KMS-11 (cell line): ENCODE measurements at regions not wholly inside any gene's neighbourhood (a gene's known extent, or its start where the extent isn't known, plus 50 kb on each side); places are given as distances from the start of the nearest gene placed in this dataset.

Source experiments
- H2AFZ ChIP-seq: fragments of 200-600 bp; sonication (generic); 2 replicates; pipeline ENCODE4 v1.6.1; 2016; ENCODE audit warnings: antibody characterized with exemption, mixed run types, low read depth
- H3K27ac ChIP-seq: fragments of 200-600 bp; sonication (generic); 2 replicates; pipeline ENCODE4 v1.6.1; 2016; ENCODE audit warnings: mild to moderate bottlenecking, mixed run types
- H3K27me3 ChIP-seq: fragments of 200-600 bp; sonication (generic); 2 replicates; pipeline ENCODE4 v1.6.1; 2017; ENCODE audit warnings: mild to moderate bottlenecking, low read depth, mixed run types, moderate library complexity; ENCODE audit not compliant: insufficient read depth
- H3K36me3 ChIP-seq: fragments of 200-600 bp; sonication (generic); 2 replicates; pipeline ENCODE4 v1.6.1; 2017; ENCODE audit warnings: mild to moderate bottlenecking, mixed run types; ENCODE audit not compliant: insufficient read depth
- H3K4me1 ChIP-seq: fragments of 200-600 bp; sonication (generic); 2 replicates; pipeline ENCODE4 v1.6.1; 2016; ENCODE audit warnings: mild to moderate bottlenecking, low read depth, mixed run types; ENCODE audit not compliant: poor library complexity, severe bottlenecking
- H3K4me2 ChIP-seq: fragments of 200-600 bp; sonication (generic); 2 replicates; pipeline ENCODE4 v1.7.0; 2016; ENCODE audit warnings: mild to moderate bottlenecking, mixed run types
- H3K4me3 ChIP-seq: fragments of 200-600 bp; sonication (generic); IDR thresholded peaks from 2 replicates; pipeline ENCODE4 v1.6.1; 2017; ENCODE audit warnings: low read depth, low read length, mixed read lengths; ENCODE audit not compliant: insufficient read depth
- H3K79me2 ChIP-seq: fragments of 200-600 bp; sonication (generic); 2 replicates; pipeline ENCODE4 v1.6.1; 2016; ENCODE audit warnings: low read depth, mixed run types; ENCODE audit not compliant: insufficient read depth
- H3K9ac ChIP-seq: fragments of 200-600 bp; sonication (generic); 2 replicates; pipeline ENCODE4 v1.6.1; 2016; ENCODE audit warnings: mild to moderate bottlenecking, mixed run types
- H4K20me1 ChIP-seq: fragments of 200-600 bp; sonication (generic); 2 replicates; pipeline ENCODE4 v1.6.1; 2016; ENCODE audit warnings: mild to moderate bottlenecking, mixed run types; ENCODE audit not compliant: insufficient read depth
- CTCF ChIP-seq: fragments of 200-600 bp; sonication (generic); conservative IDR thresholded peaks from 2 replicates; pipeline ENCODE4 v1.6.1; 2017; ENCODE audit warnings: low read depth, mild to moderate bottlenecking, antibody characterized with exemption, low read length, moderate library complexity, mixed read lengths

- Histone ChIP-seq H3K4me3 (no peak overlapping the region), H3K4me2 (no peak overlapping the region), H3K36me3 (no peaks in the 10 kb centered on the region)
Observed at GRCh38 chr5:23639326-23639725, 131.9 kb downstream of the PRDM9 start.

GRCh38 chr5:23648656-23649055, 141.2 kb downstream of the PRDM9 start:
- no peaks in the 10 kb centered on the region for H3K27me3 ChIP-seq
- no peak overlapping the region for H3K9ac ChIP-seq
- no peaks in the 10 kb centered on the region for H3K79me2 ChIP-seq
- H3K4me1 ChIP-seq: peaks cover 38% of the 10 kb centered on the region
- H4K20me1 ChIP-seq: no peaks in the 10 kb centered on the region
- H3K4me3 ChIP-seq: no peak overlapping the region
- no peak for TF ChIP-seq CTCF
- H3K27ac ChIP-seq: no peak overlapping the region
- H2AFZ ChIP-seq: no peak overlapping the region
- H3K4me2 ChIP-seq: no peak overlapping the region
- no peaks in the 10 kb centered on the region for H3K36me3 ChIP-seq

More at GRCh38 chr5:23639326-23639725, 131.9 kb downstream of the PRDM9 start:
- Histone ChIP-seq H3K79me2 (no peaks in the 10 kb centered on the region), H3K27me3 (no peaks in the 10 kb centered on the region), H3K9ac (no peak overlapping the region), H4K20me1 (no peaks in the 10 kb centered on the region), H3K4me1 (no peaks in the 10 kb centered on the region), H3K27ac (no peak overlapping the region), H2AFZ (no peak overlapping the region)
- TF ChIP-seq CTCF: no peak

GRCh38 chr5:23649594-23649993, 142.2 kb downstream of the PRDM9 start:
- H3K4me3 ChIP-seq: no peak overlapping the region
- no peaks in the 10 kb centered on the region for H3K79me2 ChIP-seq
- no peak overlapping the region for H2AFZ ChIP-seq
- no peaks in the 10 kb centered on the region for H3K36me3 ChIP-seq
- H4K20me1 ChIP-seq: no peaks in the 10 kb centered on the region
- no peaks in the 10 kb centered on the region for H3K27me3 ChIP-seq
- TF ChIP-seq CTCF: no peak
- H3K27ac ChIP-seq: no peak overlapping the region
- H3K4me2 ChIP-seq: no peak overlapping the region; the same call in 1 of the 2 replicates
- H3K9ac ChIP-seq: no peak overlapping the region
- H3K4me1 ChIP-seq: peaks cover 38% of the 10 kb centered on the region

- no peaks in the 10 kb centered on the region for H4K20me1 ChIP-seq
- H3K79me2 ChIP-seq: no peaks in the 10 kb centered on the region
- H3K4me2 ChIP-seq: no peak overlapping the region
- H3K27me3 ChIP-seq: no peaks in the 10 kb centered on the region
- no peak overlapping the region for H2AFZ ChIP-seq
- H3K4me1 ChIP-seq: peaks cover 28% of the 10 kb centered on the region
- no peak overlapping the region for H3K4me3 ChIP-seq
- H3K9ac ChIP-seq: no peak overlapping the region
- TF ChIP-seq CTCF: no peak
- no peak overlapping the region for H3K27ac ChIP-seq
- H3K36me3 ChIP-seq: no peaks in the 10 kb centered on the region
Observed at GRCh38 chr5:23655674-23656073, 148.3 kb downstream of the PRDM9 start.
